AG04450 (cell line): ENCODE measurements at regions not wholly inside any gene's neighbourhood (a gene's known extent, or its start where the extent isn't known, plus 50 kb on each side); places are given as distances from the start of the nearest gene placed in this dataset.

Experiments used
- CTCF ChIA-PET: fragments of 300-600, 350-600 bp; formaldehyde crosslinking; extraction: SDS; loops from one replicate; lab custom pipeline; 2022; ENCODE audit warnings: antibody characterized with exemption, inconsistent platforms; lab: Charles Lee
- POLR2A ChIA-PET: fragments of 350-600 bp; formaldehyde crosslinking; extraction: SDS; loops from one replicate; lab custom pipeline; 2021; ENCODE audit warnings: antibody characterized with exemption, inconsistent platforms; lab: Yijun Ruan, JAX
- DNase-seq: peaks from one replicate; pipeline ENCODE4 v3.0.0-alpha.2; 2011; ENCODE audit warnings: low read depth, low spot score
- H3K27ac ChIP-seq: one replicate; pipeline ENCODE4 v1.5.1; 2012; ENCODE audit warnings: low read depth, low read length, control low read depth
- H3K27me3 ChIP-seq: one replicate; pipeline ENCODE4 v1.6.0; 2012; ENCODE audit warnings: low read length; ENCODE audit not compliant: control insufficient read depth, insufficient read depth
- H3K4me3 ChIP-seq: 2 replicates; pipeline ENCODE4 v1.5.1; 2011; ENCODE audit warnings: mild to moderate bottlenecking, low read depth, low read length, control low read depth
- H3K9me3 ChIP-seq: 2 replicates; pipeline ENCODE4 v1.5.1; 2012; ENCODE audit warnings: low read length; ENCODE audit not compliant: control insufficient read depth, insufficient read depth
- TF ChIP-seq, protein P1 (sequence below): IDR thresholded peaks from 2 replicates; pipeline ENCODE4 v1.5.1; 2011; ENCODE audit warnings: low read depth, low read length, control low read depth, inconsistent platforms

DNA sequence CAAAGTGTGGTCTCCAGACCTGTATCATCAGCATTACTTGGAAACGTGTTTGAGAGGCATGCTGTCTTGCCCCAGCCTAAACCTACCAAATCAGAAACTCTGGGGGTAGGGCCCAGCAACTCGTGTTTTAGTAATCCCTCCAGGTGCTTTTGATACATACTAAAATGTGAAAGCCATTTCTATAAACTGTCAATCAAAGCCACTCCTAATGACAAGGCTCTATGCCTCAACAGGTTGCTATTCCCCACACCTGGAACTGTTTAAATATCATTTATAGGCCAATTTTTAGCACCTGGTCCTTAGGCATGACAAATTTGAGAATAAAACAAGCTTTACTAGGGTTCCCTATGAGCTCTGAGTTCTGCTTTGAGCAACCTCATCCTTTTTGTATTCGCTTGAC, 158.7 kb upstream of the NR5A2 start:
- ChIA-PET CTCF (no interaction called here), POLR2A (no interaction called here)
- Histone ChIP-seq H3K27ac (no peak overlapping the region), H3K27me3 (no peaks in the 10 kb centered on the region), H3K9me3 (no peaks in the 10 kb centered on the region), H3K4me3 (no peak overlapping the region)
- TF ChIP-seq, protein P1, sequence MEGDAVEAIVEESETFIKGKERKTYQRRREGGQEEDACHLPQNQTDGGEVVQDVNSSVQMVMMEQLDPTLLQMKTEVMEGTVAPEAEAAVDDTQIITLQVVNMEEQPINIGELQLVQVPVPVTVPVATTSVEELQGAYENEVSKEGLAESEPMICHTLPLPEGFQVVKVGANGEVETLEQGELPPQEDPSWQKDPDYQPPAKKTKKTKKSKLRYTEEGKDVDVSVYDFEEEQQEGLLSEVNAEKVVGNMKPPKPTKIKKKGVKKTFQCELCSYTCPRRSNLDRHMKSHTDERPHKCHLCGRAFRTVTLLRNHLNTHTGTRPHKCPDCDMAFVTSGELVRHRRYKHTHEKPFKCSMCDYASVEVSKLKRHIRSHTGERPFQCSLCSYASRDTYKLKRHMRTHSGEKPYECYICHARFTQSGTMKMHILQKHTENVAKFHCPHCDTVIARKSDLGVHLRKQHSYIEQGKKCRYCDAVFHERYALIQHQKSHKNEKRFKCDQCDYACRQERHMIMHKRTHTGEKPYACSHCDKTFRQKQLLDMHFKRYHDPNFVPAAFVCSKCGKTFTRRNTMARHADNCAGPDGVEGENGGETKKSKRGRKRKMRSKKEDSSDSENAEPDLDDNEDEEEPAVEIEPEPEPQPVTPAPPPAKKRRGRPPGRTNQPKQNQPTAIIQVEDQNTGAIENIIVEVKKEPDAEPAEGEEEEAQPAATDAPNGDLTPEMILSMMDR, result no peak
- no peak for DNase-seq

DNA sequence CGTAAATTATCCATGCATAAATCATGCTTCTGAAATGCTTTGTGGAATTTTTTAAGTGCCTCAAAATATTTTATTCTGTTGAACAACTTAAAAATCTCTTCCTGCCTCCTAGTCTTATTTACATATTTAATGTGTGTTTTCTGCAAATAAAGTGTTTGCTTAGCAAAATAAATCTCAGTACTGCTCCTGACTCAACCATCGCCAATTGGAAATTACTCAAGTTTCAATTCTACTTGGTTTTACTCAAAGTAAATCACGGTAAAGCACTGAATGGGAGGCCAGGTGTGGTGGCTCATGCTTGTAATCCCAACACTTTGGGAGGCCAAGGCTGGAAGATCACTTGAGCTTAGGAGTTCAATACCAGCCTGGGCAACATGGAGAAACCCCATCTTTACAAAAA, 152.2 kb upstream of the NR5A2 start:
- no peaks in the 10 kb centered on the region for H3K9me3 ChIP-seq
- H3K27ac ChIP-seq, result no peak overlapping the region
- ChIA-PET POLR2A (no interaction called here), CTCF (no interaction called here)
- H3K4me3 ChIP-seq, result no peak overlapping the region
- TF ChIP-seq, protein P1, result no peak
- no peaks in the 10 kb centered on the region for H3K27me3 ChIP-seq
- DNase-seq, result no peak

DNA sequence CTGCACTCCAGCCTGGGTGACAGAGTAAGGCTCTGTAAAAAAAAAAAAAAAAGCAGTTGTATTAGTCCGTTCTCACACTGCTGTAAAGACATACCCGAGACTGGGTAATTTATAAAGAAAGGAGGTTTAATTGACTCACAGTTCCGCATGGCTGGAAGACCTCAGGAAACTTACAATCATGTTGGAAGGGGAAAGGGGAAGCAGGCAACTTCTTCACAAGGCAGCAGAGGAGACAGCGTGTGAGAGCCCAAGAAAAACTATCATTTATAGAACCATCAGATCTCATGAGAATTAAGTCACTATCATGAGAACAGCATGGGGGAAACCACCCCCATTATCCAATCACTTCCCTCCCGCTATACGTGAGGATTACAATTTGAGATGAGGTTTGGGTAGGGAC, 151.7 kb upstream of the NR5A2 start:
- Histone ChIP-seq H3K27ac (no peak overlapping the region), H3K4me3 (no peak overlapping the region), H3K9me3 (no peaks in the 10 kb centered on the region), H3K27me3 (no peaks in the 10 kb centered on the region)
- ChIA-PET POLR2A (no interaction called here), CTCF (no interaction called here)
- no peak for DNase-seq
- TF ChIP-seq, protein P1, result no peak

DNA sequence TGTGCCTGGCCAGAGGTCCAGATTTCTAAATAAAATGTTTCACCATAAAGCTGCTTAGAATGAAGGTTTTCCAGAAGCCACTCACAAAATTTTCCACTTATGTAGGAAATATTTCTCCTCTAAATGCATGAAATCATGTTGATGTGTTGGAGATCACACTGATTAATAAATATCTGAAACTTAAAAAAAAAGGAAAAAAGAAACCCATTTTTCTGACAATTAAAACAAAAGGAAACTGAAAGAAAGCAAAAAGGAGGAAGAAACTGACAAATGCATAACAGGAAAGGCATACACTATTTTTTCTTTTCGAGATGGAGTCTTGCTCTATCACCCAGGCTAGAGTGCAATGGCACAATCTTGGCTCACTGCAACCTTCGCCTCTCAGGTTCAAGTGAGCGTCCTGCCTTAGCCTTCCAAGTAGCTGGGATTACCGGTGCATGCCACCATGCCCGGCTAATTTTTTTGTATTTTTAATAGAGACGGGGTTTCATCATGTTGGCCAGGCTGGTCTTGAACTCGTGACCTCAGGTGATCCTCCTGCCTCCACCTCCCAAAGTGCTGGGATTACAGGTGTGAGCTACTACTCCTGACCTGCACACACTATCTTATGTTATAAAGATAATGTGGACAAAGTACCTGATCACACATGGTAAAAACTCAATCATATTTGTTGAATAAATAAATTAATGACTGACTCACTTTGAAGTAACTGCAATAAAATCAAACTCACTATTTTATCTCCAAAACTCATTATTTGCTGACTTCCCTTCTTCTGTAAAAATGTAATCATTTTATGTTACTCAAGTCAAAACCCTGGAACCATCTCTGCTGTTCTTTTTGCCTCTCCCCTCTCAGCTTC, 149.8 kb upstream of the NR5A2 start:
- TF ChIP-seq, protein P1, result no peak
- Histone ChIP-seq H3K27me3 (no peaks in the 10 kb centered on the region), H3K4me3 (no peak overlapping the region), H3K27ac (no peak overlapping the region), H3K9me3 (no peaks in the 10 kb centered on the region)
- no peak for DNase-seq
- ChIA-PET POLR2A (no interaction called here), CTCF (no interaction called here)

DNA sequence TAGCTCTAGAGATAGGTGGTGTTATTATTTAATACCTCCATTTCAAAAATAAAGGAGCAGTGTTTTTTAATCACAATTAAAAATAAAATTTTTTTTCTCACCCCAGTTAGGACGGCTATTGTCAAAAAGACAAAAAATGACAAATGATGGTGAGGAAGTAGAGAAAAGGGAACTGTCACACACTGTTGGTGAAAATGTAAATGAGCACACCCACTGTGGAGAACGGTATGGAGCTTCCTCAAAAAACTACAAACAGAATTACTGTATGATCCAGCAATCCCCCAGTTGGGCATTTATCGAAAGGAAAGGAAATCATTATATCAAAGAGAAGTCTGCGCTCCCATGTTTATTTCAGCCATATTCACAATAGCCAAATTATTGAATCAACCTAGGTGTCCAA, 148.7 kb upstream of the NR5A2 start:
- ChIA-PET POLR2A (no interaction called here), CTCF (no interaction called here)
- DNase-seq, result no peak
- Histone ChIP-seq H3K4me3 (no peak overlapping the region), H3K27me3 (no peaks in the 10 kb centered on the region), H3K27ac (no peak overlapping the region), H3K9me3 (no peaks in the 10 kb centered on the region)
- TF ChIP-seq, protein P1, result no peak
